ENCODE measurements at regions not wholly inside any gene's neighbourhood (a gene's known extent, or its start where the extent isn't known, plus 50 kb on each side); places are given as distances from the start of the nearest gene placed in this dataset.

DNA sequence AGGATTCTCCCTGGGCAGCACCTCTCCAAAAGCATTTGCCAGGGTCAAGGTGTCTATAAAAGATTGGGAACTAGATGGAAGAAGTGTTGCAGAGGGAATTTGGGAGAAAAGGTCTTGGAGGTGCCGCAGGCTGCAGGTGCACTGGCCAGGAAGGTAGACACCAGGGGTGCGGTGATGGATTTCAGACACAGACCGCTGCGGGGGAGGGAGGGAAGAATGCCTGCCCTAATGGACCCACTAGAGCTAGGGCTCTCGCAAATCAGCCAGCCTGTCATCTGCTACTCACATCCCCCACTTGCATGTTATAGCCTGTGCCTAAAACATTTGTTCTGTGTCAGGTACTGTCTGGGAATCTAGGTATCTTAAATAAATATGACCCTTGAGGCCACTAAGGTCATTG lies 193.6 kb upstream of the SLC24A3 start:
- TF ChIP-seq POLR2AphosphoS5 (IDR thresholded peaks at IDR 0.05; ENCODE audit: low read depth), result no peak
- TF ChIP-seq, protein P1, sequence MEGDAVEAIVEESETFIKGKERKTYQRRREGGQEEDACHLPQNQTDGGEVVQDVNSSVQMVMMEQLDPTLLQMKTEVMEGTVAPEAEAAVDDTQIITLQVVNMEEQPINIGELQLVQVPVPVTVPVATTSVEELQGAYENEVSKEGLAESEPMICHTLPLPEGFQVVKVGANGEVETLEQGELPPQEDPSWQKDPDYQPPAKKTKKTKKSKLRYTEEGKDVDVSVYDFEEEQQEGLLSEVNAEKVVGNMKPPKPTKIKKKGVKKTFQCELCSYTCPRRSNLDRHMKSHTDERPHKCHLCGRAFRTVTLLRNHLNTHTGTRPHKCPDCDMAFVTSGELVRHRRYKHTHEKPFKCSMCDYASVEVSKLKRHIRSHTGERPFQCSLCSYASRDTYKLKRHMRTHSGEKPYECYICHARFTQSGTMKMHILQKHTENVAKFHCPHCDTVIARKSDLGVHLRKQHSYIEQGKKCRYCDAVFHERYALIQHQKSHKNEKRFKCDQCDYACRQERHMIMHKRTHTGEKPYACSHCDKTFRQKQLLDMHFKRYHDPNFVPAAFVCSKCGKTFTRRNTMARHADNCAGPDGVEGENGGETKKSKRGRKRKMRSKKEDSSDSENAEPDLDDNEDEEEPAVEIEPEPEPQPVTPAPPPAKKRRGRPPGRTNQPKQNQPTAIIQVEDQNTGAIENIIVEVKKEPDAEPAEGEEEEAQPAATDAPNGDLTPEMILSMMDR (IDR thresholded peaks at IDR 0.05; ENCODE audit: insufficient read depth, low read length), result no peak
- no peak for TF ChIP-seq GABPA (IDR thresholded peaks at IDR 0.05; ENCODE audit: low read depth)
- no peak for TF ChIP-seq SPI1 (IDR thresholded peaks at IDR 0.05; ENCODE audit: borderline replicate concordance, low read depth)

Measured in HL-60 (cell line).